ENCODE measurements at regions not wholly inside any gene's neighbourhood (a gene's known extent, or its start where the extent isn't known, plus 50 kb on each side); places are given as distances from the start of the nearest gene placed in this dataset.

- TF ChIP-seq DMTF1 (CRISPR knock-in tag; IDR thresholded peaks at IDR 0.05) (no peak), SOX5 (CRISPR knock-in tag; IDR thresholded peaks at IDR 0.05; ENCODE audit: borderline replicate concordance) (no peak), MTA1 (CRISPR knock-in tag; IDR thresholded peaks at IDR 0.05; ENCODE audit: borderline replicate concordance) (no peak)
Measured at GRCh38 chr4:20445933-20446723, 194.4 kb downstream of the SLIT2 start (continued).

DNA sequence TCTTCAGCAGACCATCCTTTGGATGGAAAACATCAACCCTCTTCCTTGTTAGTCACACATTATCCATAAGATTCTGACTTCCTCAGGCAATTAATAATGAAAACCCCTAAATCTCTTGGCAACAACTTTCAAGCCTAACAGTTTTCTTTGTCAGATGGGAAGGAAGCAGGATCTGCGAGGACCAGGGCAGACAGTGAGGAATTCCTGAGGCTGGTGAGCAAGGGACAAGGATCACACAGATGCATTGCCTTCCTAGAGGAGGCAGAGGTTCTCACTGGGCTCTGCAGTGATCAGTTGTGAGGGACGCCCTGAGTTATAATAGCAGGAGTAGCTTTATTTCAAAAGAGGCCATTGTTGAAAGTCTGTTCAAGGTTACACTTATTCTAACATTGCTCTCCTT, 195.4 kb downstream of the SLIT2 start:
- ATAC-seq (no peak), FAIRE-seq (no peak), DNase-seq (ENCODE audit: low spot score) (no peak)
- in situ Hi-C loops (cut with HindIII; ENCODE audit: extremely low pct_ligation_motif_present, low pct_unique_long_range_greater_than_20kb), result no loop called here
- intact Hi-C loops (cut with micrococcal nuclease; ENCODE audit: unreplicated experiment), result no loop called here
- H4K20me1 ChIP-seq (ENCODE audit: insufficient read depth, low read length), result no peaks in the 10 kb centered on the region
- no peaks in the 10 kb centered on the region for H3K27me3 ChIP-seq (ENCODE audit: control insufficient read depth in 1 of 2, insufficient read depth in 2 of 2, low read length in 2 of 2)
- no peak for TF ChIP-seq ZNF234 (CRISPR knock-in tag; conservative IDR thresholded peaks at IDR 0.05)
- no peaks in the 10 kb centered on the region for H3K79me2 ChIP-seq (ENCODE audit: insufficient read depth, low read length)
- H3K36me3 ChIP-seq (replicated peaks in 1 of 2; ENCODE audit: control insufficient read depth in 1 of 2, insufficient read depth in 2 of 2, low read length in 2 of 2), result no peaks in the 10 kb centered on the region
- H2AFZ ChIP-seq (ENCODE audit: low read length), result no peak overlapping the region
- no peaks in the 10 kb centered on the region for H3K4me1 ChIP-seq (ENCODE audit: insufficient read depth, low read length)
- no peak overlapping the region for H3K4me2 ChIP-seq (ENCODE audit: low read depth, low read length)
- no peak overlapping the region for H3K9ac ChIP-seq (ENCODE audit: insufficient read depth, low read depth, low read length)
- no peaks in the 10 kb centered on the region for H3K9me3 ChIP-seq (ENCODE audit: low read length)
- ChIA-PET POLR2A (no interaction called here), CTCF (ENCODE audit: low intra/inter-chr PET ratio, low total read pairs) (no interaction called here)
- no TSS peak for BruUV-seq (replicated peaks)
- no peak overlapping the region for H3K27ac ChIP-seq (ENCODE audit: extremely low read length, insufficient read depth, low read length)
- H3K4me3 ChIP-seq (replicated peaks in 1 of 3; ENCODE audit: insufficient read depth in 1 of 3, low read depth in 2 of 3, low read length in 3 of 3), result no peak overlapping the region
- 6% methylated on average over 2 of the region's 2 CpGs for WGBS (ENCODE audit: low lambda C conversion rate)
